K562 (cell line): ENCODE measurements at regions not wholly inside any gene's neighbourhood (a gene's known extent, or its start where the extent isn't known, plus 50 kb on each side); places are given as distances from the start of the nearest gene placed in this dataset.

ENCODE experiments used
- ATAC-seq: fragments of 200-7000 bp; cut with Tn5 transposase; 3 replicates; pipeline ENCODE4 v1.9.1; 2020; ENCODE audit warnings: moderate library complexity
- BruUV-seq: library from RNA; stranded (reverse); fragments of 400-500 nt; replicated peaks from 2 replicates; lab custom pipeline; 2021; lab: Mats Ljungman, UMichigan
- CTCF ChIA-PET: fragments of 300-600 bp; formaldehyde crosslinking; extraction: SDS; loops from one replicate; lab custom pipeline; 2021; ENCODE audit warnings: low intra/inter-chr PET ratio; lab: Yijun Ruan, JAX
- POLR2A ChIA-PET: fragments of 300-600, 350-650 bp; sonication (Branson Sonifier 250); formaldehyde crosslinking; extraction: SDS; loops from one replicate; lab custom pipeline; 2021; ENCODE audit warnings: antibody characterized with exemption, inconsistent platforms; lab: Yijun Ruan, JAX
- DNase-seq, 4 experiments: peaks; one replicate each; pipeline versions ENCODE4 v3.0.0 to v3.0.0-alpha.2; 2011 to 2018; ENCODE audit warnings: low spot score in 3 of 4, mixed read lengths in 3 of 4; ENCODE audit errors: extremely low read depth in 1 of 4
- FAIRE-seq: peaks from 2 replicates; lab custom pipeline; 2011; peaks lifted over from hg19 to GRCh38; lab: Jason Lieb, UNC
- H2AFZ ChIP-seq: 2 replicates; pipeline ENCODE4 v1.6.0; 2011; ENCODE audit warnings: low read depth, low read length, control low read depth, inconsistent platforms
- H3K27ac ChIP-seq: fragments of 200-600 bp; 3 replicates; pipeline ENCODE4 v1.8.0; 2011; ENCODE audit warnings: low read depth, mild to moderate bottlenecking, control low read depth, inconsistent platforms, low read length, moderate library complexity, mixed read lengths; ENCODE audit errors: extremely low read depth
- H3K27me3 ChIP-seq, 2 experiments: fragments of 300-600 bp in 1 of 2; 2 replicates in 1 of 2; 3 replicates in 1 of 2; pipeline versions ENCODE4 v1.6.0 to v1.8.0; 2011; ENCODE audit warnings: inconsistent platforms in 2 of 2, low read length in 2 of 2, mild to moderate bottlenecking in 1 of 2, mixed read lengths in 1 of 2, moderate library complexity in 1 of 2; ENCODE audit not compliant: control insufficient read depth in 2 of 2, insufficient read depth in 2 of 2
- H3K36me3 ChIP-seq: fragments of 300-600 bp; 3 replicates; pipeline ENCODE4 v1.8.0; 2011; ENCODE audit warnings: mild to moderate bottlenecking, low read length, inconsistent platforms; ENCODE audit not compliant: control insufficient read depth, insufficient read depth
- H3K4me1 ChIP-seq, 2 experiments: fragments of 200-600 bp in 1 of 2; replicated peaks in 1 of 2; 2 replicates in 1 of 2; 3 replicates in 1 of 2; pipeline versions ENCODE4 v1.5.1 to v1.8.0; 2011; ENCODE audit warnings: inconsistent platforms in 2 of 2, low read length in 2 of 2, mild to moderate bottlenecking in 1 of 2, mixed read lengths in 1 of 2, moderate library complexity in 1 of 2; ENCODE audit not compliant: control insufficient read depth in 2 of 2, insufficient read depth in 2 of 2
- H3K4me2 ChIP-seq: 2 replicates; pipeline ENCODE4 v1.6.1; 2011; ENCODE audit warnings: low read length, control low read depth, inconsistent platforms, mixed read lengths; ENCODE audit not compliant: insufficient read depth
- H3K4me3 ChIP-seq: fragments of 200-600 bp; sonication (generic), shearing (Covaris generic); 2 replicates; pipeline ENCODE4 v1.5.1; 2016; ENCODE audit warnings: control low read depth, inconsistent platforms
- H3K79me2 ChIP-seq: fragments of 200-600 bp; 3 replicates; pipeline ENCODE4 v1.8.0; 2011; ENCODE audit warnings: low read length, inconsistent platforms; ENCODE audit not compliant: control insufficient read depth, insufficient read depth
- H3K9ac ChIP-seq, 2 experiments: 2 replicates each; pipeline versions ENCODE4 v1.6.0 to v1.6.1; 2011; ENCODE audit warnings: low read depth in 2 of 2, low read length in 2 of 2, control low read depth in 1 of 2, inconsistent platforms in 1 of 2, mild to moderate bottlenecking in 1 of 2, mixed read lengths in 1 of 2; ENCODE audit not compliant: insufficient read depth in 1 of 2
- H3K9me1 ChIP-seq: one replicate; pipeline ENCODE4 v1.6.0; 2011; ENCODE audit warnings: inconsistent platforms, mild to moderate bottlenecking, low read length, moderate library complexity; ENCODE audit not compliant: control insufficient read depth, insufficient read depth
- H3K9me3 ChIP-seq: replicated peaks from 2 replicates; pipeline ENCODE4 v1.5.1; 2011; ENCODE audit warnings: low read depth, low read length, inconsistent platforms; ENCODE audit not compliant: control insufficient read depth, insufficient read depth
- H4K20me1 ChIP-seq: replicated peaks from 2 replicates; pipeline ENCODE4 v1.6.1; 2011; ENCODE audit warnings: low read length, inconsistent platforms, mixed read lengths; ENCODE audit not compliant: control insufficient read depth, insufficient read depth
- RBM34 ChIP-seq: fragments of 200-400 bp; formaldehyde crosslinking; IDR thresholded peaks from 2 replicates; pipeline ENCODE4 v1.6.1; 2018; ENCODE audit warnings: low read length, borderline replicate concordance; ENCODE audit not compliant: insufficient read depth
- TARDBP ChIP-seq: fragments of 450-650 bp; IDR thresholded peaks from 2 replicates; pipeline ENCODE4 v1.6.1; 2016
- WGBS: fragments of 100-300 bp; shearing (Covaris generic); methylation state at CpG from one replicate; pipeline ENCODE4 v1.1.6; 2016; ENCODE audit warnings: low coverage, mixed read lengths; ENCODE audit not compliant: insufficient coverage; ENCODE audit errors: missing lambda C conversion rate; 5-methylcytosine and 5-hydroxymethylcytosine counted together
- in situ Hi-C: fragments of 300-500 bp; cut with MboI; formaldehyde crosslinking; loops from 4 replicates; pipeline ENCODE4 v1.15.0; 2018; ENCODE audit warnings: inconsistent platforms, mixed read lengths
- intact Hi-C: fragments of 100-400 bp; cut with micrococcal nuclease; formaldehyde crosslinking; loops from 2 replicates; pipeline ENCODE4 v1.14.2; 2022
- TF ChIP-seq, protein P1 (sequence below): sonication (generic); formaldehyde crosslinking; IDR thresholded peaks from 2 replicates; pipeline ENCODE4 v1.8.0; 2022; ENCODE audit warnings: mild to moderate bottlenecking, missing genetic modification reagents
- TF ChIP-seq, protein P2 (sequence below), 2 experiments: fragments of 450-650 bp in 1 of 2; sonication (generic) in 1 of 2; formaldehyde crosslinking in 1 of 2; IDR thresholded peaks in 1 of 2; conservative IDR thresholded peaks in 1 of 2; 2 replicates each; pipeline versions ENCODE4 v1.6.1 to v1.8.1; 2016 to 2023; ENCODE audit warnings: mild to moderate bottlenecking in 2 of 2, moderate library complexity in 2 of 2, inconsistent platforms in 1 of 2, missing genetic modification reagents in 1 of 2

DNA sequence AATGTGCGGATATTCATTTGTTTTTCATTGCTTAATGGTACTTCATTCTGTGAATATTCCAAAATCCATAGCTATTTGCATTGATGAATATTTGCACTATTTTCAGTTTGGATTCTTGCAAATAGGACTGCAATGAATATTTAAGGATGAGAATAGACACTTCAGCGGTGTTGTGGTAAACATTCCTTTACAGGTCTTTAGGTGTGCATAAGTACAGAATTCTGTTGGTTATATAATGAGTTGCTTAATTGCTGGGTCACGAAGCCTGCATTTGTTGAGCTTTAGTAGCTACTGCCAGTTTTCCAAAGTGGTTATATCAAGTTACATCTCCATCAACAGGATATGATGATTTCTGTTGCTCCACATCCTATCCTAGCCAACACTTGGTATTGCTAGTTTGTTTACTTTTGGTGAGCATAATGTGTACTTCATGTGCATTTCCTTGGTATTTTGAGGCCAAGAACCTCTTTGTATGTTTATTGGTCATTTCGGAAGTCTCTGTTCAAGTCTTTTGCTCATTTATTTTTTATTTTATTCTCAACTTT, 64.2 kb upstream of the CYYR1 start:
- no peak overlapping the region for H2AFZ ChIP-seq
- H3K4me1 ChIP-seq = no peaks in the 10 kb centered on the region
- in situ Hi-C loops (no loop called here), intact Hi-C loops (no loop called here)
- no peaks in the 10 kb centered on the region for H3K79me2 ChIP-seq
- no peaks in the 10 kb centered on the region for H3K9me1 ChIP-seq
- H3K4me3 ChIP-seq = no peak overlapping the region
- CTCF ChIA-PET = no interaction called here
- BruUV-seq = no TSS peak
- 1% methylated on average over 4 of the region's 4 CpGs for WGBS
- POLR2A ChIA-PET = no interaction called here
- ATAC-seq = no peak
- FAIRE-seq = no peak
- DNase-seq = no peak
- no peak overlapping the region for H3K9ac ChIP-seq
- no peaks in the 10 kb centered on the region for H3K36me3 ChIP-seq
- no peaks in the 10 kb centered on the region for H4K20me1 ChIP-seq
- H3K27ac ChIP-seq = no peak overlapping the region
- peaks cover 2% of the 10 kb centered on the region; the same call in 1 of the 2 replicates for H3K9me3 ChIP-seq
- no peak overlapping the region for H3K4me2 ChIP-seq
- H3K27me3 ChIP-seq = no peaks in the 10 kb centered on the region
- no peak for TF ChIP-seq TARDBP

DNA sequence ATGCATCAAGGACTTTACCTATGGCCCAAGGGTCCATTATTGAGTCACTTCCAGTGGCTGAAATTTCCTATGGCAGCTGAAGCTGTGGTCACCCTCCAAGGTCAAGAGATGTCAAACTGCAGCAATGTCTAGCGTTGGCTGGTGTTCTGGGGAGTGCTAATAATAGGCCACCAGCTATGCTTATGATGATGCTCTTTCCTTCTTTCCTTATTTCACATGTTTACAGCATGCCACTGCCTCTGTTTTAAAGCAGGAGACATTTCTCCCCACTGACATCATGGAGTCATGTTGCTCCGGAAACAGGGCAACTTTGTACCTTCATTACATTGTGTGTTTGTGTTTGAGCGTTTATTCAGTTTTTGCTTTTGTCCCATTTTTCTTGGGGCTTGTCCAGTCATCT, 62.6 kb upstream of the CYYR1 start:
- 2% methylated on average over 3 of the region's 3 CpGs for WGBS
- Histone ChIP-seq H3K9ac (no peak overlapping the region), H3K27ac (no peak overlapping the region), H3K79me2 (no peaks in the 10 kb centered on the region), H3K9me3 (no peaks in the 10 kb centered on the region; the same call in 1 of the 2 replicates), H4K20me1 (no peaks in the 10 kb centered on the region), H3K4me3 (no peak overlapping the region), H3K4me1 (no peaks in the 10 kb centered on the region), H3K27me3 (no peaks in the 10 kb centered on the region), H3K36me3 (no peaks in the 10 kb centered on the region), H2AFZ (no peak overlapping the region), H3K9me1 (no peaks in the 10 kb centered on the region), H3K4me2 (no peak overlapping the region)
- POLR2A ChIA-PET = no interaction called here
- CTCF ChIA-PET = no interaction called here
- TF ChIP-seq, protein P1, sequence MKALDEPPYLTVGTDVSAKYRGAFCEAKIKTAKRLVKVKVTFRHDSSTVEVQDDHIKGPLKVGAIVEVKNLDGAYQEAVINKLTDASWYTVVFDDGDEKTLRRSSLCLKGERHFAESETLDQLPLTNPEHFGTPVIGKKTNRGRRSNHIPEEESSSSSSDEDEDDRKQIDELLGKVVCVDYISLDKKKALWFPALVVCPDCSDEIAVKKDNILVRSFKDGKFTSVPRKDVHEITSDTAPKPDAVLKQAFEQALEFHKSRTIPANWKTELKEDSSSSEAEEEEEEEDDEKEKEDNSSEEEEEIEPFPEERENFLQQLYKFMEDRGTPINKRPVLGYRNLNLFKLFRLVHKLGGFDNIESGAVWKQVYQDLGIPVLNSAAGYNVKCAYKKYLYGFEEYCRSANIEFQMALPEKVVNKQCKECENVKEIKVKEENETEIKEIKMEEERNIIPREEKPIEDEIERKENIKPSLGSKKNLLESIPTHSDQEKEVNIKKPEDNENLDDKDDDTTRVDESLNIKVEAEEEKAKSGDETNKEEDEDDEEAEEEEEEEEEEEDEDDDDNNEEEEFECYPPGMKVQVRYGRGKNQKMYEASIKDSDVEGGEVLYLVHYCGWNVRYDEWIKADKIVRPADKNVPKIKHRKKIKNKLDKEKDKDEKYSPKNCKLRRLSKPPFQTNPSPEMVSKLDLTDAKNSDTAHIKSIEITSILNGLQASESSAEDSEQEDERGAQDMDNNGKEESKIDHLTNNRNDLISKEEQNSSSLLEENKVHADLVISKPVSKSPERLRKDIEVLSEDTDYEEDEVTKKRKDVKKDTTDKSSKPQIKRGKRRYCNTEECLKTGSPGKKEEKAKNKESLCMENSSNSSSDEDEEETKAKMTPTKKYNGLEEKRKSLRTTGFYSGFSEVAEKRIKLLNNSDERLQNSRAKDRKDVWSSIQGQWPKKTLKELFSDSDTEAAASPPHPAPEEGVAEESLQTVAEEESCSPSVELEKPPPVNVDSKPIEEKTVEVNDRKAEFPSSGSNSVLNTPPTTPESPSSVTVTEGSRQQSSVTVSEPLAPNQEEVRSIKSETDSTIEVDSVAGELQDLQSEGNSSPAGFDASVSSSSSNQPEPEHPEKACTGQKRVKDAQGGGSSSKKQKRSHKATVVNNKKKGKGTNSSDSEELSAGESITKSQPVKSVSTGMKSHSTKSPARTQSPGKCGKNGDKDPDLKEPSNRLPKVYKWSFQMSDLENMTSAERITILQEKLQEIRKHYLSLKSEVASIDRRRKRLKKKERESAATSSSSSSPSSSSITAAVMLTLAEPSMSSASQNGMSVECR (CRISPR knock-in tag) = no peak
- TF ChIP-seq RBM34 = no peak
- TF ChIP-seq, protein P2, sequence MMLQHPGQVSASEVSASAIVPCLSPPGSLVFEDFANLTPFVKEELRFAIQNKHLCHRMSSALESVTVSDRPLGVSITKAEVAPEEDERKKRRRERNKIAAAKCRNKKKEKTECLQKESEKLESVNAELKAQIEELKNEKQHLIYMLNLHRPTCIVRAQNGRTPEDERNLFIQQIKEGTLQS (IDR thresholded peaks at IDR 0.05) = no peak
- TF ChIP-seq, protein P2 (CRISPR knock-in tag; conservative IDR thresholded peaks at IDR 0.05) = no peak
- DNase-seq = no peak
- FAIRE-seq = no peak
- no TSS peak for BruUV-seq
- ATAC-seq = no peak
- intact Hi-C loops = no loop called here
- in situ Hi-C loops = no loop called here
